ENCODE measurements at regions not wholly inside any gene's neighbourhood (a gene's known extent, or its start where the extent isn't known, plus 50 kb on each side); places are given as distances from the start of the nearest gene placed in this dataset.
A peak's percentile ranks its signal among the peaks of the same experiment; 100 is the strongest.

DNA sequence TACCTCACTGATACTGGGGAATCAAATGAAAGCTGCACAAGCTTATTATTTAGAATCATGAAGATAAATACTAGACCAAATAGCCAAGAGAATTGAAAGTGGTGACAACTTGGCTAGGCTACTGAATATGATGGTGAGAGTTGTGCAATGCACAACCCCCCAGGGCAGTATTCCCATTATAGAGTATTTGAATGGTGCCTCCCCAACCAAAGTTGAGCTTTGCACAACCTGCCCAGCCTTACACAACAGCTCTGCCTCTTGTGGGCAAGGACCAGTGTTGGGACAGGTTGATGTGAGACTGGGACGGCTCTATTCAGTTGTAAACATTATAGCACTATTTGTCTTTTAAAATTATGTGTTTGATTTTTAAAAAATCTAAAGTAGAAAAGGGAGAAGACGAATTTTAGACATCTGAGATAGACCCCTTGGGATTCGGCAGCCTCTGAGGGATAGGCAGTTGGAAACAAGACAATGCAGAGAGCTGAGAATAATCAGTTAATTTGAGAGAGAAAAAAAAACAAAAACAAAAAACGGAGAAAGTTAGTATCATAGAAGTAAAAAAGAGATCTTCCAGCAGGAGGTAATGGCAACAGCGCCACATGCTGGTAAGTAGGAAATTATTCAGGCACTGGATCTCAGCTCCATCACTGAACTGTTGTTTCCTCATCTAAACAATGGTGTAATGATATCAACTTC lies 91.0 kb upstream of the KCNA3 start:
- DNase-seq: peak; percentile 21

GRCh38 chr1:110763149-110763548 lies 88.4 kb upstream of the KCNA3 start:
- DNase-seq: no peak

DNA sequence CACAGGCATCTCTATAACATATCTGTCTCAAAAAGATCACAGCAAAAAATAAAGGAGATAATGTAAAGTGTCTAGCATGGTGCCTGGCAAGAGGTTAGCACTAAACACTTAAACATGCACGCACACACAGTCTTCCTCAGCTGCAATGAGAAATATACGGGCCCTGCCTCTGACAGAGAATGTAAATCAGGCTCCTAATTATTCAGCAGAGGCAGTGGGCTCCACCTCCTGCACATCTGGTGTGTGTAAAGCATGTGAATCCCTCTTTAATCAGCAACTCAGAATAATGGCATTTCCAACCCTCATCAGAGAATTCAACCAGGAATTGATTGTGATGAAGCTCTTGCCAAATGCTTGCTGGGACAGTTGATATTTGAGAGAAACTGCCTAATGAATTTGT lies 85.6 kb upstream of the KCNA3 start:
- no peak for DNase-seq

- DNase-seq: no peak
Observed at GRCh38 chr1:110756506-110756905, 81.8 kb upstream of the KCNA3 start.

GRCh38 chr1:110752941-110753725 lies 78.4 kb upstream of the KCNA3 start:
- DNase-seq: no peak

- DNase-seq: no peak
Observed at GRCh38 chr1:110750562-110750961, 75.8 kb upstream of the KCNA3 start.

DNA sequence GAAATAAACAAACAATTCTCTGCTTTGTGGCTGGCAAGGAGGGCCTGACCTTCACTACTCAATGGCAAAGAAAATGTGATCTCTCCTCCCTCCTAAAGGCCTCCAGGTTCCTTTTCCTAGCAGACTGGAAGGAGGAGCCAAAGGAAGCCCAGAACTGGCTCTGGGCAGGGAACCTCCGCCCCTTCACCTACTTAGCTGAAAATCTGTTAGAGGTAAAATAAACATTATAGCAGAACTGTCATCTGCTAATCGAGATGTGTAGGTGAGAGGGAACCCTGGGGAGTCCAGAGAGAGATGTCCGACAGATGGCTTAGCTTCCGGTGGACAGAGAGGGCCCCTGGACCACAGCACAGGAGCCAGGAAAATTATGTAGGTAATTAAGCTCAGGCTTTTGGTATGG lies 75.2 kb upstream of the KCNA3 start:
- DNase-seq: no peak

- peak; percentile 65 for DNase-seq
Observed at GRCh38 chr1:110746644-110747259, 72.0 kb upstream of the KCNA3 start.

GRCh38 chr1:110743397-110743796 lies 68.7 kb upstream of the KCNA3 start:
- DNase-seq: no peak

DNA sequence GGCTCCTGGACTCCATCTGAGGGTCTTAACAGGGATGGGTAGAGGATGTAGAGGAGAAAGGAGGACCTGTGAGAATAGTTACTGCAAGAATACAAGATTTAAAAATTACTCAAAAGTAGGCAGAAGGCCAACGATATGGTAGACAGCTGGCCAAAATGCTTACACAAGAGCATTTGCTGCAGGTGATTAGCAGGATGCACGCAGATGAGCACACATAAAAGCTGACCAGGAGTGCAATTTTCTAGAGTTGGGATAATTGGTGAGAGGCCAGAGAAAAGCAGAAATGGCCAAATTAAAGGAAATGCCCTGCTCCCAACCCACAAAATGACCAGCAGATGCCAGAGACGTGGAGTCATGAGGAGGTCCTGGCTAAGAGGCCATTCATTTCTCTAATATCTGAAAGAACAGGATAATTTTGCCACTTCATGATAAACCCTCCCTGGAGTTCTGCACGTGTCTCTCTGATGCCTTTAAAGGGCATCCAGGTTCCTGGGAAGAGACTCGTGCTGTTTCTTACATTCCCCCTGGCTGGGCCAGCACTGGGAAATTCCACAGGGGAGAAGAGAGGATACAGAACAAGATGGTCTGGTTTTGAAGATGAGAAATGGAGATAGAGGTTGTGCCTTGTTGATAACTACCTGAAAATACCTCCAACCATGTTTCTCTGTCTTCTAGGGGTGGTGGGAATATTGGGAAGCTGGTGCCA lies 62.3 kb upstream of the KCNA3 start:
- DNase-seq: no peak

GRCh38 chr1:110734133-110734680 lies 59.5 kb upstream of the KCNA3 start:
- no peak for DNase-seq

DNA sequence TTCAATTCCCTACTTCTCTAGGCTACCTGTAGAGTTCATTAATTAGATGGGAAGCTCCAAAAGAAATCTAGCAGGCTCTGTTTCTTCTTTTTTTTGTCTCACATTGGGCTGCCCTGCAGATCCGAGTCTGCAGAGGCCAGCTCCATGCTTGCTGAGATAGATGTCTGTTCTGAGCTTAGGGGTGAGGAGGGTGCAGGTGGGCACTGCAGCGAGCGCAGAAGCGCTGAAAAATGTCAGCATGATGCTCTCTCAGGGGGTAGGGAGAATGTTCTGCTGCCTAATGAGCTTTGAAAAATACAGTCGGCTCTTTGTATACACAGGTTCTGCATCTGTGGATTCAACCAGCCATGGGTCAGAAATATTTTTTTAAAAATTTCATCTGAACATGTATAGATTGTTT lies 56.8 kb upstream of the KCNA3 start:
- no peak for DNase-seq

- DNase-seq: no peak
Observed at GRCh38 chr1:110728388-110729001, 53.8 kb upstream of the KCNA3 start.

DNA sequence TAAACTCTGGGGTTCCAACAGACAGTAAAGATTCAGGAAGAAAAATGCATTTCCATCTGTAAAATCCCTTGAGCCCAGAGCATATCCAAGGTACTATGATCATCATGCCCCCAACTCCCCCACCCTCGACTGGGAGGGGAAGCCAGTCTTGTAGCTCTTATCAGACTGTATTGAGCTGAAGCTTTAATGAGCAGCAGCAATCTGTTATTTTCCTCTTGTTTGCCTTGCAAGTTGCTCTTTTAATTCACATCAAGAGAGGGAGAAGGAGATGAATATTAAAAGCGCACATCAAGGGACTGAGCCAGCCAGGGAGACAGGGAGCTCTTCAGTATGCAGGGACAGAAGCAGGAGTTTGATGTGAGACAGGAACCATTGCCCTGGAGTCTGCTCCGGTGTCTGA lies 52.5 kb upstream of the KCNA3 start:
- DNase-seq: no peak

GRCh38 chr1:110726755-110727154 lies 52.0 kb upstream of the KCNA3 start:
- no peak for DNase-seq
